H9 (cell line): ENCODE measurements at regions not wholly inside any gene's neighbourhood (a gene's known extent, or its start where the extent isn't known, plus 50 kb on each side); places are given as distances from the start of the nearest gene placed in this dataset.

Experiments
- DNase-seq: peaks from one replicate; pipeline ENCODE4 v3.0.0-alpha.2; 2017
- H2AFZ ChIP-seq: one replicate; pipeline ENCODE4 v1.6.1; 2013; ENCODE audit warnings: mild to moderate bottlenecking, low read length, control low read depth, moderate library complexity
- H2AK5ac ChIP-seq: 2 replicates; pipeline ENCODE4 v1.6.1; 2013; ENCODE audit warnings: low read length, control low read depth, mixed read lengths; ENCODE audit not compliant: insufficient read length
- H2BK120ac ChIP-seq: one replicate; pipeline ENCODE4 v1.6.1; 2013; ENCODE audit warnings: low read depth, mild to moderate bottlenecking, low read length, control low read depth, inconsistent platforms; ENCODE audit not compliant: poor library complexity, severe bottlenecking
- H2BK12ac ChIP-seq: 2 replicates; pipeline ENCODE4 v1.6.1; 2013; ENCODE audit warnings: low read length, control low read depth, mixed read lengths, low read depth; ENCODE audit not compliant: insufficient read length
- H2BK15ac ChIP-seq: 2 replicates; pipeline ENCODE4 v1.6.1; 2013; ENCODE audit warnings: low read depth, low read length, control low read depth
- H2BK20ac ChIP-seq: one replicate; pipeline ENCODE4 v1.6.1; 2013; ENCODE audit warnings: low read depth, mild to moderate bottlenecking, low read length, control low read depth, inconsistent platforms; ENCODE audit not compliant: poor library complexity, severe bottlenecking
- H2BK5ac ChIP-seq: 2 replicates; pipeline ENCODE4 v1.6.1; 2013; ENCODE audit warnings: low read length, control low read depth, mixed read lengths; ENCODE audit not compliant: insufficient read length
- H3K14ac ChIP-seq: 2 replicates; pipeline ENCODE4 v1.6.1; 2013; ENCODE audit warnings: low read length, control low read depth; ENCODE audit not compliant: insufficient read depth
- H3K18ac ChIP-seq: 2 replicates; pipeline ENCODE4 v1.6.1; 2013; ENCODE audit warnings: low read depth, mild to moderate bottlenecking, mixed read lengths, low read length, control low read depth; ENCODE audit not compliant: insufficient read length
- H3K23ac ChIP-seq: 2 replicates; pipeline ENCODE4 v1.6.1; 2013; ENCODE audit warnings: low read length, control low read depth, mixed read lengths, low read depth; ENCODE audit not compliant: insufficient read length
- H3K23me2 ChIP-seq: 2 replicates; pipeline ENCODE4 v1.6.1; 2013; ENCODE audit warnings: low read depth, mild to moderate bottlenecking, mixed read lengths, low read length, control low read depth; ENCODE audit not compliant: insufficient read length, poor library complexity, severe bottlenecking
- H3K27ac ChIP-seq: 2 replicates; pipeline ENCODE4 v1.5.1; 2013; ENCODE audit warnings: low read length, control low read depth, mixed read lengths, low read depth; ENCODE audit not compliant: insufficient read length
- H3K27me3 ChIP-seq: 2 replicates; pipeline ENCODE4 v1.6.1; 2013; ENCODE audit warnings: low read length, control low read depth, inconsistent platforms; ENCODE audit not compliant: insufficient read depth
- H3K4ac ChIP-seq: 2 replicates; pipeline ENCODE4 v1.6.1; 2013; ENCODE audit warnings: low read depth, mild to moderate bottlenecking, control low read depth, inconsistent platforms, low read length, moderate library complexity
- H3K4me1 ChIP-seq: 2 replicates; pipeline ENCODE4 v1.6.1; 2013; ENCODE audit warnings: low read length, control low read depth, inconsistent platforms; ENCODE audit not compliant: insufficient read depth
- H3K4me2 ChIP-seq: 2 replicates; pipeline ENCODE4 v1.6.1; 2013; ENCODE audit warnings: low read length, control low read depth, mixed read lengths; ENCODE audit not compliant: insufficient read length, insufficient read depth
- H3K56ac ChIP-seq: 2 replicates; pipeline ENCODE4 v1.6.1; 2013; ENCODE audit warnings: low read depth, mild to moderate bottlenecking, mixed read lengths, low read length, control low read depth; ENCODE audit not compliant: insufficient read length
- H3K79me1 ChIP-seq: 2 replicates; pipeline ENCODE4 v1.6.1; 2013; ENCODE audit warnings: low read depth, mild to moderate bottlenecking, moderate library complexity, low read length, control low read depth, inconsistent platforms; ENCODE audit not compliant: insufficient read depth, poor library complexity, severe bottlenecking
- H3K79me2 ChIP-seq: 2 replicates; pipeline ENCODE4 v1.6.1; 2013; ENCODE audit warnings: low read length, control low read depth, inconsistent platforms; ENCODE audit not compliant: insufficient read depth
- H3K9ac ChIP-seq: 2 replicates; pipeline ENCODE4 v1.6.1; 2013; ENCODE audit warnings: low read length, control low read depth, mixed read lengths; ENCODE audit not compliant: insufficient read length; ENCODE audit errors: extremely low read depth
- H3K9me3 ChIP-seq: one replicate; pipeline ENCODE4 v1.6.1; 2013; ENCODE audit warnings: low read depth, low read length, inconsistent platforms; ENCODE audit not compliant: control insufficient read depth
- H3T11ph ChIP-seq: one replicate; pipeline ENCODE4 v1.6.1; 2013; ENCODE audit warnings: mild to moderate bottlenecking, low read length, control low read depth, inconsistent platforms
- H4K20me1 ChIP-seq: one replicate; pipeline ENCODE4 v1.6.1; 2013; ENCODE audit not compliant: control insufficient read depth, insufficient read length, insufficient read depth
- H4K5ac ChIP-seq: 2 replicates; pipeline ENCODE4 v1.6.1; 2013; ENCODE audit warnings: low read depth, mild to moderate bottlenecking, mixed read lengths, low read length, control low read depth; ENCODE audit not compliant: insufficient read length
- H4K8ac ChIP-seq: replicated peaks from 2 replicates; pipeline ENCODE4 v1.6.1; 2013; ENCODE audit warnings: low read length, control low read depth, mixed read lengths, low read depth; ENCODE audit not compliant: insufficient read length
- H4K91ac ChIP-seq: 2 replicates; pipeline ENCODE4 v1.6.1; 2013; ENCODE audit warnings: low read depth, mild to moderate bottlenecking, moderate library complexity, mixed read lengths, low read length, control low read depth; ENCODE audit not compliant: insufficient read length
- H3K27ac Mint-ChIP-seq, 3 experiments: 2 replicates in 2 of 3; 3 replicates in 1 of 3; pipeline ENCODE4 v1.8.0; 2020 to 2021; ENCODE audit warnings: mixed read lengths in 3 of 3, mild to moderate bottlenecking in 1 of 3, moderate library complexity in 1 of 3
- H3K27me3 Mint-ChIP-seq: 2 replicates; pipeline ENCODE4 v1.8.0; 2021; ENCODE audit warnings: low read depth, mild to moderate bottlenecking, moderate library complexity, mixed read lengths
- H3K36me3 Mint-ChIP-seq, 3 experiments: 2 replicates in 2 of 3; 3 replicates in 1 of 3; pipeline ENCODE4 v1.8.0; 2020 to 2021; ENCODE audit warnings: low read depth in 3 of 3, mixed read lengths in 3 of 3; ENCODE audit not compliant: insufficient read depth in 1 of 3
- H3K4me1 Mint-ChIP-seq, 2 experiments: 2 replicates each; pipeline ENCODE4 v1.8.0; 2020; ENCODE audit warnings: mixed read lengths in 2 of 2
- H3K4me3 Mint-ChIP-seq, 2 experiments: 2 replicates in 1 of 2; 3 replicates in 1 of 2; pipeline ENCODE4 v1.8.0; 2020 to 2021; ENCODE audit warnings: mild to moderate bottlenecking in 2 of 2, mixed read lengths in 2 of 2, moderate library complexity in 1 of 2
- H3K9me3 Mint-ChIP-seq, 2 experiments: 2 replicates in 1 of 2; 3 replicates in 1 of 2; pipeline ENCODE4 v1.8.0; 2020; ENCODE audit warnings: mild to moderate bottlenecking in 2 of 2, mixed read lengths in 2 of 2, moderate library complexity in 1 of 2
- WGBS: extraction: QIAGEN DNeasy Blood & Tissue Kit; methylation state at CpG from one replicate; pipeline ENCODE4 v1.1.7; 2013; ENCODE audit warnings: missing lambda C conversion rate, low lambda C conversion rate, mixed read lengths; ENCODE audit not compliant: insufficient read length; ENCODE audit errors: extremely low coverage; 5-methylcytosine and 5-hydroxymethylcytosine counted together
- TF ChIP-seq, protein P1 (sequence below): fragments of 200-600 bp; sonication (generic); conservative IDR thresholded peaks from 3 replicates; pipeline ENCODE4 v1.8.0; 2021; ENCODE audit warnings: antibody characterized with exemption, mild to moderate bottlenecking

- Histone ChIP-seq H2BK120ac (no peak overlapping the region), H2AK5ac (no peak overlapping the region), H2BK12ac (no peak overlapping the region), H3K18ac (no peak overlapping the region), H3K27me3 (no peaks in the 10 kb centered on the region), H2BK20ac (no peak overlapping the region), H2BK15ac (no peak overlapping the region), H2AFZ (no peak overlapping the region), H4K91ac (no peak overlapping the region), H3T11ph (no peak overlapping the region), H3K23ac (no peak overlapping the region), H3K56ac (no peak overlapping the region), H4K20me1 (no peaks in the 10 kb centered on the region), H3K27ac (no peak overlapping the region), H3K9me3 (no peaks in the 10 kb centered on the region), H3K4me1 (no peaks in the 10 kb centered on the region), H3K4ac (no peak overlapping the region), H4K5ac (no peak overlapping the region), H2BK5ac (no peak overlapping the region), H3K79me1 (no peaks in the 10 kb centered on the region), H3K23me2 (no peaks in the 10 kb centered on the region), H4K8ac (no peak overlapping the region), H3K9ac (no peak overlapping the region), H3K14ac (no peak overlapping the region), H3K4me2 (no peak overlapping the region), H3K79me2 (no peaks in the 10 kb centered on the region)
- no peak overlapping the region for H3K27ac Mint-ChIP-seq
- no peak for DNase-seq
- H3K9me3 Mint-ChIP-seq, result no peaks in the 10 kb centered on the region; a peak in 1 of 5 replicates
- H3K27me3 Mint-ChIP-seq, result no peaks in the 10 kb centered on the region
- H3K4me3 Mint-ChIP-seq, result no peak overlapping the region
- no CpG with 5 or more reads among the region's 5 CpGs for WGBS
- H3K4me1 Mint-ChIP-seq, result no peaks in the 10 kb centered on the region
- TF ChIP-seq, protein P1, sequence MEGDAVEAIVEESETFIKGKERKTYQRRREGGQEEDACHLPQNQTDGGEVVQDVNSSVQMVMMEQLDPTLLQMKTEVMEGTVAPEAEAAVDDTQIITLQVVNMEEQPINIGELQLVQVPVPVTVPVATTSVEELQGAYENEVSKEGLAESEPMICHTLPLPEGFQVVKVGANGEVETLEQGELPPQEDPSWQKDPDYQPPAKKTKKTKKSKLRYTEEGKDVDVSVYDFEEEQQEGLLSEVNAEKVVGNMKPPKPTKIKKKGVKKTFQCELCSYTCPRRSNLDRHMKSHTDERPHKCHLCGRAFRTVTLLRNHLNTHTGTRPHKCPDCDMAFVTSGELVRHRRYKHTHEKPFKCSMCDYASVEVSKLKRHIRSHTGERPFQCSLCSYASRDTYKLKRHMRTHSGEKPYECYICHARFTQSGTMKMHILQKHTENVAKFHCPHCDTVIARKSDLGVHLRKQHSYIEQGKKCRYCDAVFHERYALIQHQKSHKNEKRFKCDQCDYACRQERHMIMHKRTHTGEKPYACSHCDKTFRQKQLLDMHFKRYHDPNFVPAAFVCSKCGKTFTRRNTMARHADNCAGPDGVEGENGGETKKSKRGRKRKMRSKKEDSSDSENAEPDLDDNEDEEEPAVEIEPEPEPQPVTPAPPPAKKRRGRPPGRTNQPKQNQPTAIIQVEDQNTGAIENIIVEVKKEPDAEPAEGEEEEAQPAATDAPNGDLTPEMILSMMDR, result no peak
- no peaks in the 10 kb centered on the region for H3K36me3 Mint-ChIP-seq
These were observed 164.7 kb upstream of the TARS1 start for GRCh38 chr5:33275921-33276627.
